ACC112 (cell line): ENCODE measurements at regions not wholly inside any gene's neighbourhood (a gene's known extent, or its start where the extent isn't known, plus 50 kb on each side); places are given as distances from the start of the nearest gene placed in this dataset.
"Not testable (repeated sequence)": the region's sequence is repeated elsewhere in the genome, so short reads cannot be mapped to it uniquely, and the experiment has no call there.

Source experiments
- H2AFZ ChIP-seq: fragments of 200-600 bp; sonication (generic); one replicate; pipeline ENCODE4 v1.6.0; 2017; ENCODE audit warnings: antibody characterized with exemption, low read length; ENCODE audit not compliant: unreplicated experiment
- H3K27ac ChIP-seq: fragments of 200-600 bp; sonication (generic); 2 replicates; pipeline ENCODE4 v1.5.1; 2014; ENCODE audit warnings: low read depth, mild to moderate bottlenecking, antibody characterized with exemption, low read length, moderate library complexity
- H3K27me3 ChIP-seq: fragments of 200-600 bp; sonication (generic); 2 replicates; pipeline ENCODE4 v1.6.1; 2014; ENCODE audit warnings: mild to moderate bottlenecking, antibody characterized with exemption, low read length, moderate library complexity, mixed read lengths; ENCODE audit not compliant: insufficient read depth
- H3K36me3 ChIP-seq: fragments of 200-600 bp; sonication (generic); 2 replicates; pipeline ENCODE4 v1.6.1; 2016; ENCODE audit warnings: mild to moderate bottlenecking, antibody characterized with exemption, low read length, moderate library complexity, mixed read lengths; ENCODE audit not compliant: insufficient read depth
- H3K4me1 ChIP-seq: fragments of 200-600 bp; sonication (generic); one replicate; pipeline ENCODE4 v1.6.1; 2016; ENCODE audit warnings: low read length, mixed read lengths; ENCODE audit not compliant: insufficient read depth, unreplicated experiment, control insufficient read depth
- H3K4me3 ChIP-seq: fragments of 200-600 bp; sonication (generic); 2 replicates; pipeline ENCODE4 v1.5.1; 2014; ENCODE audit warnings: mild to moderate bottlenecking, low read depth, low read length
- H3K79me2 ChIP-seq: fragments of 200-600 bp; sonication (generic); one replicate; pipeline ENCODE4 v1.6.0; 2016; ENCODE audit warnings: low read length; ENCODE audit not compliant: control insufficient read depth, unreplicated experiment, insufficient read depth

DNA sequence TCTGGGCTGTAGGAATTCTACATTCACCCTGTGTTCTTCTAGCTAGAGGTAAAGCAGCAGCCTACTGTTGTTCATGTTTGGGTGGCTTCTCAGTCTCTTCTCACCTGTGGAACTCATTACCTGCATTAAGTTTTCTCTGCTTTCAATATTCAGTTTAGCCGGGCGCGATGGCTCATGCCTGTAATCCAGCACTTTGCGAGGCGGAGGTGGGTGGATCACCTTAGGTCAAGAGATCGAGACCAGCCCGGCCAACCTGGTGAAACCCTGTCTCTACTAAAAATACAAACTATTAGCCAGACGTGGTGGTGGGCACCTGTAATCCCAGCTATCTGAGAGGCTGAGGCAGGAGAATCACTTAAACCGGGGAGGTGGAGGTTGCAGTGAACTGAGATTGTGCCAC, 139.8 kb upstream of the UBE2E3 start:
- Histone ChIP-seq H3K36me3 (no peaks in the 10 kb centered on the region), H3K27ac (no peak overlapping the region)

DNA sequence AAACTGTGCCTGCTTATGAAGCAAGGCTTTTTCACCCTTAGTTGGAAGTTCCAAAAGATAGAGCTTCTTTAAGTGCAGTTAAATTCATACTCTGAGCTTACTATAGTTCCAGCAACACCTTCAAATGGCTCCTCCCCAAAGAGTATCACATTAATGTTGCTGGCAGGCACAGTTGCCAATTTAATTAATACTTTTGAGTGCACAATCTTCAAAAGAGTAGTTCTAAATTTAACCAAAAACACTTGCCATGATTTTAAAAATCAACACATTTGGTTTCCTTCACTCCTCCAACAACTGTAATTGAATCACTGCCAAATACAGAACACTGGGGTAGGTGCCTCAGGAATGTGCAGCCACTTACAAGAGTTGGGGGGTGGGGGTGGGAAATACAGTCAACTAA, 150.6 kb upstream of the UBE2E3 start:
- Histone ChIP-seq H3K27me3 (no peaks in the 10 kb centered on the region), H3K27ac (no peak overlapping the region), H3K4me3 (no peak overlapping the region), H3K36me3 (no peaks in the 10 kb centered on the region), H2AFZ (no peak overlapping the region), H3K4me1 (no peaks in the 10 kb centered on the region), H3K79me2 (no peaks in the 10 kb centered on the region)

More for the DNA sequence above, 139.8 kb upstream of the UBE2E3 start:
- Histone ChIP-seq H2AFZ (no peak overlapping the region), H3K4me3 (no peak overlapping the region), H3K27me3 (no peaks in the 10 kb centered on the region), H3K79me2 (no peaks in the 10 kb centered on the region), H3K4me1 (no peaks in the 10 kb centered on the region)

DNA sequence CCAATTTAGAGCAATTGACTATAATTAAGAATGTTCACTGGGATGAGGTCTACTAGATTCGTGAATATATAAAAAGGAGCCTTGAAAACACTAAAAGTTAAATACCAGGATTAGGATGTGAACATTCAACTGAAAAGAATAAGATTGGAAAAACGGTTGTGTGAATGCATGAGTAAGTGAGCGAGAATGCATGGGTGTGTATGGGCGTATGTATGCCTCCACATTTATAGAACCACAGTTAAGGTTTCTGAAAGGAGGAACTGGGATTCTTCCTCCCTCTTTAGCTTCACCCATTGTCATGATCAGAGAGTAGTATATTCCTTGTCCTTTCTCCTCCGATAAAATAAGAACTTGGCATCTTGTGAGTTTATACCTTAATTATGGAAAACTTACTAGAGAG, 151.1 kb upstream of the UBE2E3 start:
- Histone ChIP-seq H3K4me3 (no peak overlapping the region), H3K79me2 (no peaks in the 10 kb centered on the region), H3K27ac (no peak overlapping the region), H3K4me1 (no peaks in the 10 kb centered on the region), H3K36me3 (no peaks in the 10 kb centered on the region), H3K27me3 (no peaks in the 10 kb centered on the region), H2AFZ (no peak overlapping the region)

- Histone ChIP-seq H3K27ac (no peak overlapping the region), H3K4me1 (peaks cover 3% of the 10 kb centered on the region), H3K36me3 (no peaks in the 10 kb centered on the region), H2AFZ (no peak overlapping the region), H3K4me3 (no peak overlapping the region), H3K27me3 (no peaks in the 10 kb centered on the region), H3K79me2 (no peaks in the 10 kb centered on the region)
Observed at GRCh38 chr2:180828756-180829155, 151.6 kb upstream of the UBE2E3 start.

- H2AFZ ChIP-seq: peak overlapping the region; percentile 41
- H3K27me3 ChIP-seq: no peaks in the 10 kb centered on the region
- peak overlapping the region; percentile 27; the same call in 1 of the 2 replicates for H3K4me3 ChIP-seq
- H3K4me1 ChIP-seq: peaks cover 11% of the 10 kb centered on the region
- H3K27ac ChIP-seq: no peak overlapping the region
- H3K79me2 ChIP-seq: no peaks in the 10 kb centered on the region
- H3K36me3 ChIP-seq: no peaks in the 10 kb centered on the region
Observed at GRCh38 chr2:180823546-180824141, 156.8 kb upstream of the UBE2E3 start.

- H3K36me3 ChIP-seq: no peaks in the 10 kb centered on the region
- peaks cover 11% of the 10 kb centered on the region for H3K4me1 ChIP-seq
- no peaks in the 10 kb centered on the region for H3K79me2 ChIP-seq
- no peak overlapping the region for H2AFZ ChIP-seq
- H3K4me3 ChIP-seq: no peak overlapping the region
- H3K27me3 ChIP-seq: no peaks in the 10 kb centered on the region
- no peak overlapping the region for H3K27ac ChIP-seq
Observed at GRCh38 chr2:180819106-180819505, 161.3 kb upstream of the UBE2E3 start.

- not testable (repeated sequence) for H3K27me3 ChIP-seq, H3K79me2 ChIP-seq, H3K4me3 ChIP-seq, H3K4me1 ChIP-seq, H2AFZ ChIP-seq, H3K27ac ChIP-seq, H3K36me3 ChIP-seq
Observed at GRCh38 chr2:180818700-180819099, 161.7 kb upstream of the UBE2E3 start.

GRCh38 chr2:180799141-180799540, 181.3 kb upstream of the UBE2E3 start:
- Histone ChIP-seq H3K36me3 (no peaks in the 10 kb centered on the region), H3K79me2 (no peaks in the 10 kb centered on the region), H2AFZ (no peak overlapping the region), H3K27me3 (no peaks in the 10 kb centered on the region), H3K4me1 (no peaks in the 10 kb centered on the region), H3K27ac (no peak overlapping the region), H3K4me3 (no peak overlapping the region)

- Histone ChIP-seq H3K36me3 (no peaks in the 10 kb centered on the region), H3K27me3 (no peaks in the 10 kb centered on the region), H3K4me3 (no peak overlapping the region), H3K27ac (no peak overlapping the region), H2AFZ (no peak overlapping the region), H3K79me2 (no peaks in the 10 kb centered on the region), H3K4me1 (no peaks in the 10 kb centered on the region)
Observed at GRCh38 chr2:180790891-180791290, 189.5 kb upstream of the UBE2E3 start.

GRCh38 chr2:180787330-180787729, 193.1 kb upstream of the UBE2E3 start:
- peak overlapping the region; percentile 63 for H3K27ac ChIP-seq

DNA sequence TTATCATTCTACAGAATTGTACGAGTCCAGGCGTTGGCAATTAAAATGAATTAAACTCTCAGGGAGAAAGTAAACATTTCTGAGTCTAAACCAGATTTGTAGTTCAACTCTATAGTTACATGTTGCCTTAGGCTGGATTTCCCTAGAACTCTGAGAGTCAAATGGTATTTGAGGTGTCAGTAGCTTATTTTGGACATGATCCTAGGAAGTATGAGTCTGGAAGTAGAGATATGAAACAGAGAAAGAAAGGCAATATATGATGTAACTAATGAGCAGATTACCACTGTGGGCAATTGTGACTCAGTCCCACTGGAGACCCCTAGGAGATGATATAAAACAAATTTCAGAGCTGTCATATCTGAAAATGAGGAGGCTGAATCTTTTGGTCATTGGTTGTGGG, 199.1 kb upstream of the UBE2E3 start:
- Histone ChIP-seq H3K4me3 (no peak overlapping the region), H3K4me1 (no peaks in the 10 kb centered on the region), H3K27ac (no peak overlapping the region), H2AFZ (no peak overlapping the region), H3K79me2 (no peaks in the 10 kb centered on the region), H3K27me3 (no peaks in the 10 kb centered on the region), H3K36me3 (no peaks in the 10 kb centered on the region)

More at GRCh38 chr2:180787330-180787729, 193.1 kb upstream of the UBE2E3 start:
- no peaks in the 10 kb centered on the region for H3K36me3 ChIP-seq
- no peaks in the 10 kb centered on the region for H3K4me1 ChIP-seq
- no peaks in the 10 kb centered on the region for H3K27me3 ChIP-seq
- no peak overlapping the region for H3K4me3 ChIP-seq
- H2AFZ ChIP-seq: no peak overlapping the region
- H3K79me2 ChIP-seq: no peaks in the 10 kb centered on the region
